BJ (cell line): ENCODE measurements at regions not wholly inside any gene's neighbourhood (a gene's known extent, or its start where the extent isn't known, plus 50 kb on each side); places are given as distances from the start of the nearest gene placed in this dataset.

Source experiments
- CTCF ChIA-PET: fragments of 350-600 bp; formaldehyde crosslinking; extraction: SDS; loops from one replicate; lab custom pipeline; 2021; ENCODE audit warnings: antibody characterized with exemption, inconsistent platforms; lab: Yijun Ruan, JAX
- POLR2A ChIA-PET: fragments of 300-600 bp; sonication (Branson Sonifier 250); formaldehyde crosslinking; extraction: SDS; loops from one replicate; lab custom pipeline; 2021; ENCODE audit warnings: antibody characterized with exemption; lab: Charles Lee
- DNase-seq: peaks from one replicate; pipeline ENCODE4 v3.0.0-alpha.2; 2011; ENCODE audit warnings: low read depth
- H3K27me3 ChIP-seq: 2 replicates; pipeline ENCODE4 v1.6.0; 2011; ENCODE audit warnings: low read length; ENCODE audit not compliant: control insufficient read depth, insufficient read depth
- H3K36me3 ChIP-seq: 2 replicates; pipeline ENCODE4 v1.5.1; 2011; ENCODE audit warnings: low read length; ENCODE audit not compliant: control insufficient read depth, insufficient read depth
- H3K4me3 ChIP-seq: 2 replicates; pipeline ENCODE4 v1.5.1; 2011; ENCODE audit warnings: low read depth, mild to moderate bottlenecking, control low read depth, low read length
- TF ChIP-seq, protein P1 (sequence below): IDR thresholded peaks from 2 replicates; pipeline ENCODE4 v1.5.1; 2011; ENCODE audit warnings: low read depth, mild to moderate bottlenecking, control low read depth, inconsistent platforms, low read length, moderate library complexity; ENCODE audit not compliant: insufficient read depth

DNA sequence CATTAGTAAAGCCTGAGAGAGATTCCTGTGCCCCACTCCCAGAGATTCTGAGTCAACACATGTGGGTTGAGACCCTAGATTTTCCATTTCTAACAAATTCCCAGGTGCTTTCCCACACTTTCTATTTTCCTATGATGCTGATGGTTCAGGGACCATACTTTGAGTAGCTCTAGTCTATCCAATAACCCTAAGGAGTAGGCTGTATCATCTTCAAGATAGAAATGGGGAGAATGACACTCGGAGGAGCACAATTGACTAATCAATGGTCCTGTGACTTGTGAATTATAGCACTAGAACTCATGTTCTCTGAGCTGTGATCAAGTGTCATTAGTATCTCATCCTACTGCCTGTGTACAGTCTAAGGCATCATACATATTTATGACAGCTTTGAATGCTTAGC lies 232.9 kb upstream of the B3GALT2 start:
- POLR2A ChIA-PET = no interaction called here
- no peak for DNase-seq
- Histone ChIP-seq H3K4me3 (no peak overlapping the region), H3K27me3 (no peaks in the 10 kb centered on the region), H3K36me3 (no peaks in the 10 kb centered on the region)
- CTCF ChIA-PET = no interaction called here
- TF ChIP-seq, protein P1, sequence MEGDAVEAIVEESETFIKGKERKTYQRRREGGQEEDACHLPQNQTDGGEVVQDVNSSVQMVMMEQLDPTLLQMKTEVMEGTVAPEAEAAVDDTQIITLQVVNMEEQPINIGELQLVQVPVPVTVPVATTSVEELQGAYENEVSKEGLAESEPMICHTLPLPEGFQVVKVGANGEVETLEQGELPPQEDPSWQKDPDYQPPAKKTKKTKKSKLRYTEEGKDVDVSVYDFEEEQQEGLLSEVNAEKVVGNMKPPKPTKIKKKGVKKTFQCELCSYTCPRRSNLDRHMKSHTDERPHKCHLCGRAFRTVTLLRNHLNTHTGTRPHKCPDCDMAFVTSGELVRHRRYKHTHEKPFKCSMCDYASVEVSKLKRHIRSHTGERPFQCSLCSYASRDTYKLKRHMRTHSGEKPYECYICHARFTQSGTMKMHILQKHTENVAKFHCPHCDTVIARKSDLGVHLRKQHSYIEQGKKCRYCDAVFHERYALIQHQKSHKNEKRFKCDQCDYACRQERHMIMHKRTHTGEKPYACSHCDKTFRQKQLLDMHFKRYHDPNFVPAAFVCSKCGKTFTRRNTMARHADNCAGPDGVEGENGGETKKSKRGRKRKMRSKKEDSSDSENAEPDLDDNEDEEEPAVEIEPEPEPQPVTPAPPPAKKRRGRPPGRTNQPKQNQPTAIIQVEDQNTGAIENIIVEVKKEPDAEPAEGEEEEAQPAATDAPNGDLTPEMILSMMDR = no peak

DNA sequence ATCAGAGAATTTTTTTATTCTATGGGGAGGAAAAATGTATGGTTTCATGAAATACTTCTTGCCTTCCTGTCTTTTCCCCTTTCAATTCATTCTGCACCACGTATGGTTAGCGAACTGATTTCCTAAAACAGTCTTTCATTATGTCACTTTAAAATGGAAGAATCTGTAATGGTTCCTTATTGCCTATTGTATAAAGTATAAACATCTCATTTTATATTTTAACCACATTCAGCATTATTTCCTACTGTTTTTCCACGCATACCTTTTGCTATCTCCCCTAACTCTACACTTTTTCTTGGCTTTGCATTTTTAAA lies 232.3 kb upstream of the B3GALT2 start:
- TF ChIP-seq, protein P1 = no peak
- no peak for DNase-seq
- Histone ChIP-seq H3K36me3 (no peaks in the 10 kb centered on the region), H3K4me3 (no peak overlapping the region), H3K27me3 (no peaks in the 10 kb centered on the region)
- ChIA-PET CTCF (no interaction called here), POLR2A (no interaction called here)

DNA sequence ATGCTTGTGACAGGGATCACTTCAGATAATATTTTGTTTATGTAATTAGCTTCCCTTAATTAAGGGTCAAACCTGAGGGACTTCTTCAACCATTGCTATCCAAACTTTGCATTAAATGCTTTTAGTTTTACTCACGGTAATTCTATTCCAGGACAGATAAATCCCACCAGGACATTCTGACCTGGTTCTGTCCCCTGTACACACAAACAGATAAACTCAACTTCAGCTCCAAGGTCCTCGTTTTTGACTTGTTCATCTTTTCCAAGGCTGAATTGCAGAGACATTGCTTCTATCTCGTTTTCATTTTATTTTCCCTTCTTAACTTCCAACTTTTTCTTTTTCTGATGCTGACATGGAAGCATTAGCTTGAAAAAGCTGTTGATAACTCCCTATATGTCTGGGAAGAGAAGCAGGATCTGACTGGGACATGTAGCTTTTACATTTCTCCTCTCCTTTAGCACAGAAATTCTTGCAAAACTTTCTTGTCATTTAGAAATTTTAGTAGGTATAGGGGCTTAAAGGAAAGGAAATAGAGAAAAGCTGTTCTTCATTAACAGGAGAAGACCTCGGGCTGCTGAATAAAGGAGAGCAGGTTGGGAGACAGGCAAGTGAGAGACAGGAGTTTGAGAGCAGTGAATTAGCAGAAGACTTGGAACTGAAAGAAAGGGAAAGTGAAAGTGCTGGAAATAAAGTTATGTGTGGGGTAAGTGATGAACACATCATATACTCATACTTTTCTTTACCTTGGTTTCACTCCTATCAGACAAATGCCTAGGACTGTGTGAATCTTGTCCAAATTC lies 231.7 kb upstream of the B3GALT2 start:
- Histone ChIP-seq H3K36me3 (no peaks in the 10 kb centered on the region), H3K27me3 (no peaks in the 10 kb centered on the region), H3K4me3 (peak overlapping the region; percentile 1; the same call in 1 of the 2 replicates)
- no peak for DNase-seq
- TF ChIP-seq, protein P1 = no peak
- ChIA-PET POLR2A (interaction anchor here (0.7 kb wide), 1 partner anchor 105 kb away, joined by 3 read pairs; no protein-coding TSS in a partner anchor), CTCF (interaction anchor here (2.0 kb wide), 1 partner anchor 17 kb away, joined by 7 read pairs; no protein-coding TSS in a partner anchor)

DNA sequence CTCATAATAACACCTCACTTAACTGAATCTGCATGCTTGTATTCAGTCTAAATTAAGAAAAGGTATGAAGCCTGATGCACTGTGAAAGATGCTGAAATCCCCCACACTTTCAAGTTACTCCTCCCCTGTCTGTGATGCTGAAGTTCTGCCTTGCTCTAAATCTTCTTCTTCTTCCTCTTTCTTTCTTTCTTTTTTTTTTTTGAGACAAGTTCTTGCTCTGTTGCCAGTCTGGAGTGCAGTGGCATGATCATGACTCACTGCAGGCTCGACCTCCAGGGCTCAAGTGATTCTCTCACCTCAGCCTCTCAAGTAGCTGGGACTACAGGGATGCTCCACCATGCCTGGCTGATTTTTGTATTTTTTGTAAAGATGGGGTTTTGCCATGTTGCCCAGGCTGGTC lies 231.0 kb upstream of the B3GALT2 start:
- ChIA-PET POLR2A (no interaction called here), CTCF (interaction anchor here (2.0 kb wide), 1 partner anchor 16 kb away, joined by 7 read pairs; no protein-coding TSS in a partner anchor)
- Histone ChIP-seq H3K4me3 (no peak overlapping the region), H3K27me3 (no peaks in the 10 kb centered on the region), H3K36me3 (no peaks in the 10 kb centered on the region)
- DNase-seq = no peak
- TF ChIP-seq, protein P1 = no peak

DNA sequence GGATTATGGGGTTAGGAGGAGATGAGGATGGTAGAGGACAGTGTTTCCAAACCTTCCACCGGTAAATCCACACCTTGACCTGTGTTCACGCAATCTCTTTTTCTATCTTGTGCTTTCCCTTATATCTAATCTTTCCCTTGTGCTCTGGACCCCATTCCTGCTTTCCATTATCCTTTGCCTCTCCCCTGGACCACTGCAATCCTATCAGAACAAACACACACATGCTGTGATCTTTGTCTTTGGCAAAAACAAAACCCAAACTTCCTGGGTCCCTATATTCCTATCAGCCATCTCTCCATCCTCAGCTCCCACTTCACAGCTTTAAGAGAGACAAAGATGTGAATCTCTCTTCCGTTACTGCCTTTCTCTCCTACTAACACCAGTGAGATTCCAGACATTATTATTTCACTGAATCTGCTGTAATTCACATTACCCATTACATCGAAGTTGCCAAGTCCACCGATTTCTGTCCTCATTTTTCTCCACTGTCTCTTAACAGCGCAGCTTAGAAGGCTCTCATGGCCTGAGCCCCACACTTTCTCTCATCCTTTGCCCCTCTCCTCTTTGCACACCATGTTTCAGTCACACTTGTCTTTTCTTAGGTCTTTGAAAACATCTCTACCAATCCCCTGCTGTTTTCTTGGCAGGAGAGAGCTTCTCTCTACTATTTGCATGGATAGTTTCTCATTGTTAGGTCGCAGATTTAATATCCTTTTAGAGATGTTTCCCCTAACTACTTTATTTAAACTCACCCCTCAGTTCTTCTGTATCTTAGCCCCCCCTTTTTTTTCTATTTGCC lies 230.0 kb upstream of the B3GALT2 start:
- no peaks in the 10 kb centered on the region for H3K27me3 ChIP-seq
- no peaks in the 10 kb centered on the region for H3K36me3 ChIP-seq
- POLR2A ChIA-PET = no interaction called here
- DNase-seq = no peak
- H3K4me3 ChIP-seq = no peak overlapping the region
- CTCF ChIA-PET = interaction anchor here (2.0 kb wide), 1 partner anchor 15 kb away, joined by 7 read pairs; no protein-coding TSS in a partner anchor
- TF ChIP-seq, protein P1 = no peak
